Spleen (tissue), 11 donors: ENCODE measurements at regions not wholly inside any gene's neighbourhood (a gene's known extent, or its start where the extent isn't known, plus 50 kb on each side); places are given as distances from the start of the nearest gene placed in this dataset.
A peak's percentile ranks its signal among the peaks of the same experiment; 100 is the strongest.

Experiments
- DNase-seq: peaks from one replicate; pipeline ENCODE4 v3.0.0-alpha.2; 2020
- H3K27ac ChIP-seq, 8 donors: fragments of 200-600 bp; sonication (generic) in 7 of 8; 1 replicate in 4 of 8; 2 replicates in 4 of 8; pipeline versions ENCODE4 v1.5.0 to v1.8.0; 2016 to 2021; ENCODE audit warnings: inconsistent platforms in 4 of 8, mild to moderate bottlenecking in 4 of 8, moderate library complexity in 1 of 8
- H3K27me3 ChIP-seq, 7 donors: fragments of 200-600 bp; sonication (generic) in 6 of 7; replicated peaks in 1 of 7; 1 replicate in 4 of 7; 2 replicates in 3 of 7; pipeline versions ENCODE4 v1.5.0 to v1.8.0; 2016 to 2021; ENCODE audit warnings: inconsistent platforms in 3 of 7, mild to moderate bottlenecking in 1 of 7
- H3K36me3 ChIP-seq, 6 donors: fragments of 200-600 bp; sonication (generic) in 5 of 6; 1 replicate in 4 of 6; 2 replicates in 2 of 6; pipeline versions ENCODE4 v1.5.0 to v1.8.0; 2016 to 2021; ENCODE audit warnings: inconsistent platforms in 2 of 6
- H3K4me1 ChIP-seq, 6 donors: fragments of 200-600 bp; sonication (generic) in 5 of 6; 1 replicate in 3 of 6; 2 replicates in 3 of 6; pipeline versions ENCODE4 v1.5.0 to v1.8.0; 2016 to 2021; ENCODE audit warnings: inconsistent platforms in 3 of 6
- H3K4me3 ChIP-seq, 8 donors: fragments of 200-600 bp; sonication (generic) in 7 of 8; 1 replicate in 4 of 8; 2 replicates in 4 of 8; pipeline versions ENCODE4 v1.5.0 to v1.8.0; 2016 to 2021; ENCODE audit warnings: inconsistent platforms in 4 of 8, mild to moderate bottlenecking in 4 of 8, moderate library complexity in 2 of 8
- H3K9me3 ChIP-seq, 8 donors: fragments of 200-600 bp; sonication (generic) in 7 of 8; 1 replicate in 4 of 8; 2 replicates in 4 of 8; pipeline versions ENCODE4 v1.5.0 to v1.8.0; 2016 to 2021; ENCODE audit warnings: inconsistent platforms in 4 of 8
- CTCF ChIP-seq, 11 experiments: fragments of 200-600 bp in 7 of 11; fragments of 450-650 bp in 4 of 11; sonication (generic) in 4 of 11; IDR thresholded peaks in 8 of 11; conservative IDR thresholded peaks in 3 of 11; 1 replicate in 7 of 11; 2 replicates in 4 of 11; pipeline versions ENCODE4 v1.4.0 to v1.8.0; 2016 to 2021; ENCODE audit warnings: antibody characterized with exemption in 11 of 11, inconsistent platforms in 4 of 11, mild to moderate bottlenecking in 1 of 11
- POLR2A ChIP-seq, 3 donors: fragments of 450-650 bp; IDR thresholded peaks; one replicate each; pipeline ENCODE4 v1.5.1; 2017; ENCODE audit warnings: antibody characterized with exemption in 3 of 3, mild to moderate bottlenecking in 1 of 3
- POLR2AphosphoS5 ChIP-seq, 3 donors: sonication (generic); formaldehyde crosslinking; IDR thresholded peaks; one replicate each; pipeline ENCODE4 v1.5.1; 2017; ENCODE audit warnings: antibody characterized with exemption in 3 of 3
- WGBS, 5 donors: extraction: QIAGEN DNeasy Blood & Tissue Kit in 3 of 5; methylation state at CpG; one replicate each; pipeline versions ENCODE4 v1.1.5 to v1.1.7; 2013 to 2018; 5-methylcytosine and 5-hydroxymethylcytosine counted together
- intact Hi-C: fragments of 100-400 bp; cut with DNase I; formaldehyde crosslinking; loops from one replicate; pipeline ENCODE4 v1.15.0; 2023; ENCODE audit warnings: low total_unique reads
- donor health status: healthy with polysubstance abuse.
- donor health status: DM: no; HTN: no; CAD: no; lungs with moderate emphysema.
- donor health status: DM: no; HTN: no; CAD: no.
- donor health status: Bipolar disorder and iron deficiency.
- donor health status: healthy.
- donor health status: DM: no; HTN: no; CAD: no.
- donor health status: DM: yes; HTN: yes; CAD: no.

GRCh38 chr5:68007451-68007850, 208.1 kb upstream of the PIK3R1 start:
- H3K27me3 ChIP-seq: no peaks in the 10 kb centered on the region
- no peak overlapping the region for H3K27ac ChIP-seq
- no peaks in the 10 kb centered on the region for H3K9me3 ChIP-seq
- intact Hi-C loops: no loop called here
- TF ChIP-seq CTCF (IDR thresholded peaks at IDR 0.05 in 8 of 11, conservative IDR thresholded peaks at IDR 0.05 in 3 of 11): no peak
- TF ChIP-seq POLR2AphosphoS5 (IDR thresholded peaks at IDR 0.05): no peak
- TF ChIP-seq POLR2A (IDR thresholded peaks at IDR 0.05): no peak
- H3K4me3 ChIP-seq: no peak overlapping the region
- no peak for DNase-seq
- 57 to 67% (median 63%) methylated on average over 3 of the region's 3 CpGs for WGBS, 5 donors
- H3K36me3 ChIP-seq: no peaks in the 10 kb centered on the region
- no peaks in the 10 kb centered on the region for H3K4me1 ChIP-seq

- H3K4me3 ChIP-seq: no peak overlapping the region
- H3K9me3 ChIP-seq: no peaks in the 10 kb centered on the region
- H3K27ac ChIP-seq: no peak overlapping the region
- WGBS, 5 donors: 67 to 83% (median 77%) methylated on average over 3 of the region's 3 CpGs
- H3K27me3 ChIP-seq: no peaks in the 10 kb centered on the region
- intact Hi-C loops: no loop called here
- peaks cover 0 to 22% (median 7%) of the 10 kb centered on the region in 6 donors for H3K4me1 ChIP-seq
- no peak for DNase-seq
- TF ChIP-seq POLR2A (IDR thresholded peaks at IDR 0.05) (no peak), CTCF (IDR thresholded peaks at IDR 0.05 in 8 of 11, conservative IDR thresholded peaks at IDR 0.05 in 3 of 11) (no peak), POLR2AphosphoS5 (IDR thresholded peaks at IDR 0.05) (no peak)
- H3K36me3 ChIP-seq: no peaks in the 10 kb centered on the region
These were observed 212.7 kb upstream of the PIK3R1 start for GRCh38 chr5:68002836-68003235.

- DNase-seq: no peak
- H3K27ac ChIP-seq: peak overlapping the region in 3 of 8 donors; percentile 8 to 34 (median 23)
- no peaks in the 10 kb centered on the region for H3K27me3 ChIP-seq
- H3K36me3 ChIP-seq: no peaks in the 10 kb centered on the region
- no peaks in the 10 kb centered on the region for H3K9me3 ChIP-seq
- TF ChIP-seq POLR2A (IDR thresholded peaks at IDR 0.05) (no peak), POLR2AphosphoS5 (IDR thresholded peaks at IDR 0.05) (no peak), CTCF (IDR thresholded peaks at IDR 0.05 in 8 of 11, conservative IDR thresholded peaks at IDR 0.05 in 3 of 11) (no peak)
- intact Hi-C loops: no loop called here
- H3K4me1 ChIP-seq: peaks cover 0 to 22% (median 7%) of the 10 kb centered on the region in 6 donors
- H3K4me3 ChIP-seq: no peak overlapping the region
These were observed 214.8 kb upstream of the PIK3R1 start for GRCh38 chr5:68000805-68001204.

- Histone ChIP-seq H3K4me3 (no peak overlapping the region), H3K36me3 (no peaks in the 10 kb centered on the region), H3K27ac (peak overlapping the region in 5 of 8 donors; percentile 70 to 82 (median 77)), H3K4me1 (peaks cover 0 to 22% (median 7%) of the 10 kb centered on the region in 6 donors), H3K27me3 (no peaks in the 10 kb centered on the region), H3K9me3 (no peaks in the 10 kb centered on the region)
- intact Hi-C loops: no loop called here
- 52 to 77% (median 56%) methylated on average over 2 of the region's 2 CpGs for WGBS, 5 donors
- TF ChIP-seq POLR2AphosphoS5 (IDR thresholded peaks at IDR 0.05) (no peak), POLR2A (IDR thresholded peaks at IDR 0.05) (no peak), CTCF (IDR thresholded peaks at IDR 0.05 in 8 of 11, conservative IDR thresholded peaks at IDR 0.05 in 3 of 11) (no peak)
- no peak for DNase-seq
These were observed 216.2 kb upstream of the PIK3R1 start for GRCh38 chr5:67999391-67999790.
